ENCODE measurements at regions not wholly inside any gene's neighbourhood (a gene's known extent, or its start where the extent isn't known, plus 50 kb on each side); places are given as distances from the start of the nearest gene placed in this dataset.
"Not testable (repeated sequence)": the region's sequence is repeated elsewhere in the genome, so short reads cannot be mapped to it uniquely, and the experiment has no call there.

GRCh38 chr4:55251896-55252295, 94.1 kb upstream of the SRD5A3 start:
- no peak for DNase-seq (ENCODE audit: low spot score)

DNA sequence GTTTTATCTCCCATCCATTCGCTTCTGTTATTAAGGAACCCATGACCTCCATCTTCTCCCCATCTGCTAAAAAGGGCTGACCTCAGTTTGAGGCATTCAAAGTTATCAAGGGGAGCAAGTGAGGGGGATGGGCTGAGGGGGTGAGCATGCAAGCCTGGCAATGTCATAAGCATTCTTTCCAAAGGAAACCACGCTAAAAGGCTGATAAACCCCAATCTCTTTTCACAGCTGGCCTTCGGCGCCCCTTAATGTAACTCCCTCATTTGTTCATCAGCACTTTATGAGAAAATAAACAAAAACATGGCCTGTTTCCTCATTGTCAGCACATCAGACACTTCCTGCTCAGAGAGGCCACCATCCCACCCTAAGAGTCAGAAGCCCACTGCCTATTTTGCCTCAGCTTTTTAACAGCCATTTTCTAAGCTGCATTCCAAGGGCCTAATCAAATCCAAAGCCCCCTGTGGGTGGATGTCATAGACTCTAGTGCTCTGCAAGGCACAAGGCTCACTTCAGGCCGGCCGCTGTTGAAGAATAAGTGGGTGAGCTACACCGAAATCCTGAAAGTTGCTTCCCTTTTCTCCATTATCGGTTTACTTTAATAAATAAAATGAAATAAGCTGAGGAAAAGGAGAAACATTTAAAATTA, 92.0 kb upstream of the SRD5A3 start:
- DNase-seq (ENCODE audit: low spot score): no peak

- no peak for DNase-seq (ENCODE audit: low spot score)
Measured at GRCh38 chr4:55255179-55255578, 90.9 kb upstream of the SRD5A3 start.

DNA sequence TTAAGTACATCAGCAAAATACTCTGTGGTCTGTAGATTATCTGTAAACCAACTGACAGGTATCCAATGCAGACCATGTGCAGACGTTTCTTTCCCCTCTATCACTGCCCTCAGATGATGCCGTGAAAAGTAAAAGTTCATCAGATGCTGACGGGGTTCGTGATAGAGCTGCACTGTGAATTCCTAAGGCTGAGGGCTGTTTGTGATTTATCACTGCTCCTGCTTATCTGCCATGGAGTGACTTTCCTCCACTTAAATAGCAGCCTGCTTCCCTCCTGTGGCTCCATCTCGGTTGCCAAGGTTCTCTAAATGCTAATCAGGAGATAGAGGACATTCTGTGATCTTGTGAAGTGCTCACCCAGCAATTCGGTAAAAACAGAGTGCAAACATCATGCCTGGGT, 89.3 kb upstream of the SRD5A3 start:
- DNase-seq (ENCODE audit: low spot score): no peak

GRCh38 chr4:55258152-55258865, 87.7 kb upstream of the SRD5A3 start:
- DNase-seq (ENCODE audit: low spot score): no peak

DNA sequence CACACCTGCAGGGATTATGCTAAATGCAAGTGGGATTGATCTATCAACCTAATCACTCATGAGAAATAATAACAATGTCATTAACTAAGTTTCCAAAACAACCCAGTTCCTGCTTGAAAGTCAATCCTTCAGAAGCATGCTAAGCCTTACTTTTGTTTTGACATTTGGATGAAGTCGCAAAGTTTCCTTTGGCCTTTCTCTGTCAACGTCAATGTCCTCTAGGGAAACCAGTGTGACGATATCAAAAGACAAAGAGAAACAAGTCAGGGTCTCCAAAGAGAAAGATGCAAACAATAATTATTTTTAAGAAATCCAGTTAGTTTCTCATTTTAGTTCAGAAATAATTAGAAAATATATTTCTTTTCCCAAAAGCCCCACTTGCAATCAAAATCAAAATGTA, 86.7 kb upstream of the SRD5A3 start:
- no peak for DNase-seq (ENCODE audit: low spot score)

DNA sequence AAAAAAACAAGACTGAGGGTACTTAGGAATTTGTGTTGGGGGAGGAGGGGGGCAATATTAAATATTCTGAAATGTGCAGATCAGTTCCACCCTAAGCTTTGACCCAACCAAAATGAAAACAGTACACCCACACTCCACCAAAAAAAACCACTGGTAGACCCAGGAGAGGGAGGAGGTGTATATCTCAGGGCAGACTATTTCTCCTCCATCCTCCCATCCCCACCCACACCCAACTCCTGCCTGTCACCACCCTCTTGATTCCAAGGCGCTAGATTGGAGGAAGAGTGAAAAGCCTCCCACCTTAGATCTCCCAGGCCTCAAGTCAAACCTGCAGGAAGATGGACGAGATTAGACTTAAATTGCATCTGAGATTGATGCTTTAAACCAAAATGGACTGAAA, 76.6 kb upstream of the SRD5A3 start:
- DNase-seq (ENCODE audit: low spot score): no peak

GRCh38 chr4:55269995-55270394, 76.0 kb upstream of the SRD5A3 start:
- DNase-seq (ENCODE audit: low spot score): no peak

GRCh38 chr4:55270481-55270880, 75.6 kb upstream of the SRD5A3 start:
- DNase-seq (ENCODE audit: low spot score): no peak

GRCh38 chr4:55272102-55272501, 73.9 kb upstream of the SRD5A3 start:
- DNase-seq (ENCODE audit: low spot score): no peak

- no peak for DNase-seq (ENCODE audit: low spot score)
Measured at GRCh38 chr4:55272589-55272988, 73.5 kb upstream of the SRD5A3 start.

DNA sequence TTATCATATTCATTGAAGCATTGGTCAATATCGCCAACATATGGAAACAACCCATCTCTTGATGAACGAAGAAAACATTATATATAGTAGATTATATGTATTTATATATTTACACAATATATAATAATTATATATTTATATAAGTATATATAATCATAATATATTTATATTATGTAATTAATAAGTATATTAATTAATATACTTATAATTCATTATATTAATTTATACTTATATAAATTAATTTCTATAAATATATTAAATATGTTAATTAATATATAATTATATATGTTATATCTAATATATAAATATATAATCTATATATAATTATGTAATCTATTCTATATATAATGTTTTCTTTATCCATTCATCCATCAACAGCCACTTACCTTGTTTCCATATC, 69.0 kb upstream of the SRD5A3 start:
- DNase-seq (ENCODE audit: low spot score): no peak

- DNase-seq (ENCODE audit: low spot score): no peak
Measured at GRCh38 chr4:55278316-55278715, 67.7 kb upstream of the SRD5A3 start.

DNA sequence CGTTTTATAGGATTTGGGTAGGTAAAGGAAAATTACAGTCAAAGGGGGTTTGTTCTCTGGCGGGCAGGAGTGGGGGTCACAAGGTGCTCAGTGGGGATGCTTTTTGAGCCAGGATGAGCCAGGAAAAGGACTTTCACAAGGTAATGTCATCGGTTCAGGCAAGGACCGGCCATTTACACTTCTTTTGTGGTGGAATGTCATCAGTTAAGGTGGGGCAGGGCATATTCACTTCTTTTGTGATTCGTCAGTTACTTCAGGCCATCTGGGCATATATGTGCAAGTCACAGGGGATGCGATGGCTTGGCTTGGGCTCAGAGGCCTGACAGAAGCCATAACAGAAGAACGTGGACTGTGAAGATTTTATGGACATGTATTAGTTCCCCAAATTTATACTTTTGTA, 65.6 kb upstream of the SRD5A3 start:
- not testable (repeated sequence) for DNase-seq (ENCODE audit: low spot score)

DNA sequence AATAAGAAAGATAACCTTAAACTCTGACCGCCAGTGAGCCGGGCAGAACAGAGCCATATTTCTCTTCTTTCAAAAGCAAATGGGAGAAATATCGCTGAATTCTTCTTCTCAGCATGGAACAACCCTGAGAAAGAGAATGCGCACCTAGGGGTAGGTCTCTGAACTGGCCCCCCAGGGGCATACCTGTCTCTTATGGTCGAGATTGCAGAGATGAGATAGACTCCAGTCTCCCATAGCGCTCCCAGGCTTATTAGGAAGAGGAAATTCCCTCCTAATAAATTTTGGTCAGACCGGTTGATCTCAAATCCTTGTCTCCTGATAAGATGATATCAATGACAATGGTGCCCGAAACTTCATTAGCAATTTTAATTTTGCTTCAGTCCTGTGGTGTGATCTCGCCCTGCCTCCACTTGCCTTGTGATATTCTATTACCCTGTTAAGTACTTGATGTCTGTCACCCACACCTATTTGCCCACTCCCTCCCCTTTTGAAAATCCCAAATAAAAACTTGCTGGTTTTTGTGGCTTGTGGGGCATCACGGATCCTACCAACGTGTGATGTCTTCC, 64.8 kb upstream of the SRD5A3 start:
- not testable (repeated sequence) for DNase-seq (ENCODE audit: low spot score)

- DNase-seq (ENCODE audit: low spot score): no peak
Measured at GRCh38 chr4:55284331-55284730, 61.7 kb upstream of the SRD5A3 start.

DNA sequence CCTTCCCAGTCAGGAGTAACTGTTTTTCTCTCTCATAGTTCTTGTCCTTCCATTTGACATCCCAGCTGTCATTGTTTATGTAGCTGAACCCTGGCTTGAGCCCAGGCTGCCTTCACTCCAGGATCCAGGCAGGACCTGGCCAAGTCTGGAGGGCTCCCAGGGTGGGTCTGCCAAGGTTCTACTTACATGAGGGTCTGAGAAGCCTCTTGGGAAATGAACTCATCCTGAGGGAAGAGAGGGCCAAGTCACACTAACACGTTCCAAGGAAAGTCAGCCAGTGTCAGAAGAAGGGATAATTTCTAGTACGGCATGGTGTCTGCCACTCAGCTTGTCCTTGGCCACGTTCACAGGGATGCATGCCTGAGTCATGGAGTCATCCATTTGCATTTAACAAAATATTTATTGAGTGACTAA, 54.8 kb upstream of the SRD5A3 start:
- DNase-seq (ENCODE audit: low spot score): no peak

- no peak for DNase-seq (ENCODE audit: low spot score)
Measured at GRCh38 chr4:55296096-55296495, 49.9 kb upstream of the SRD5A3 start.
